SH-SY5Y (cell line): ENCODE measurements at regions not wholly inside any gene's neighbourhood (a gene's known extent, or its start where the extent isn't known, plus 50 kb on each side); places are given as distances from the start of the nearest gene placed in this dataset.

Experiments
- GATA2 ChIP-seq: IDR thresholded peaks from 2 replicates; pipeline ENCODE4 v1.6.1; 2011; ENCODE audit warnings: mild to moderate bottlenecking, low read depth, low read length
- GATA3 ChIP-seq: IDR thresholded peaks from 2 replicates; pipeline ENCODE4 v1.6.1; 2011; ENCODE audit warnings: low read depth, mild to moderate bottlenecking, low read length, moderate library complexity

- TF ChIP-seq GATA2: no peak
- no peak for TF ChIP-seq GATA3
Measured at GRCh38 chr10:36177071-36177470, 535.0 kb upstream of the FZD8 start.
